ENCODE measurements at regions not wholly inside any gene's neighbourhood (a gene's known extent, or its start where the extent isn't known, plus 50 kb on each side); places are given as distances from the start of the nearest gene placed in this dataset.

DNA sequence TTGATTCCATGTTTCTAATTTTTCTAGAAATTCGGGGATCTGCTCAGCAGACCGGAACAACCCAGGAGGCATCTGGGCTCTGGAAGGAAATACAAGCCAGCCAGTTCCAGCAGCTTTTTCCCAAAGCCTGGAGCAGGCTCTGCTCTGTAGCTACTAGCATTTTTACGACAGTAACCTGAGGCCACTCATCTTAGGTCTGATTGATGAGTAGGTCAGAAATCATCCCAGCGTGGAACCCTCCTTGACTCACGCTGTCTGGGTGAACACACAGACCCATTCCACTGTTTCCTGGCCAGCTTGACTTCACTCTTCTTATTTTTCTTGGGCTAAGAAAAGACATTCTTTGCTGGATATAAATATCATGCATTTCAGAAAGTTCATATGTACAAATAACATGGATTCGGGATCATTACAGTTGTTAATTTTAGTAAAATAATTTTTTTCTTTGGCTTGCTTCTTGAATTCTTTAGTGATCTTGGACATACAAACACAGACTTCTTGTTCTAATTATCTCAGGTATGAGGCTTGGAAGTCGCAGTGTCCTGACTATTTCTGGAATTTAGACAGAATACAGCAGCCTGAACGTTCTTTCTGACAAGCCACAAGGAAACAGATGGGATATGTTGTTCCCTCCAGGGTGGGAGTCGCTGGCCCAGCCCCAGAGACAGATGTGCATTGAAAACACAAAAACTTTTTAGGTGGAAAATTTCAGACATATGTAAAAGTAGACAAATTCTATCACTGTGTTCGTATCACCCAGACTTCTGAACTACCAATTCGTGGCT, 54.6 kb upstream of the PITRM1 start:
- no peak for DNase-seq

DNA sequence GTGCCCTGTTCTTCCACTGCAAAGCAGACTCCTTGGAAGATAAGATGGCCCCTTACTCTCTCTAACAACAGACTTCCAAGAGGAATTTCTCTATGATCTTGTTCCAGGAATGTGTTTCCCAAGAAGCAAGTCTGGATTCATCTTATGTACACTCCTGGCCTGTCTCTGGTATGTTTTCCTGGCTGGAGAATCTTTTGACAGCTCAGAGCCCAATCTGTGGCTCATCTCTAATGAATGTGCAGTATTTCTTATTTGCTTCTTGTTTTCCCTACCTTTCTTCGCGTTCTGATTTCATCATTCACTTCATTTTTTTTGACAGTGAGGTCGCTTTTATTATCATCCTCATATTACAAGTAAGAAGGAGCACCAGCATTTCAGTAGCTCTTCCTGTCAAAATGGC, 53.0 kb upstream of the PITRM1 start:
- DNase-seq = no peak

DNA sequence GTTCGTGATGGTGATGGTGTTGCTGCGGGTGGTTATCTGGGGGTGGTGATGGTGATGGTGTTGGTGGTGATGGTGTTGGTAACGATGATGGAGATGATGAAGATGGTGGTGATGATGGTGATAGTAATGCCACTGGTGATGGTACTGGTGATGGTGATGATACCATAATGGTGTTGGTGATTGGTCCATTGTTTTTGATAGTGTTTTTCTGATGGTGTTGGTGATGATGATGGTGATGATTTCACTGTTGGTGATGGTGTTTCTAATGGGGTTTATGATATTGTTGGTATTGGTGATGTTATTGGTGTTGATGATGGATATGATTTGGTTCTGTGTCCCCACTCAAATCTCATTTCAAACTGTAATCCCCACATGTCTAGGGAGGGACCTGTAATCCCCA, 51.7 kb upstream of the PITRM1 start:
- DNase-seq = no peak

GRCh38 chr10:3222626-3223025, 50.0 kb upstream of the PITRM1 start:
- DNase-seq = no peak

All from NCI-H1092 (cell line).